Thyroid gland (tissue), 4 donors: ENCODE measurements at regions not wholly inside any gene's neighbourhood (a gene's known extent, or its start where the extent isn't known, plus 50 kb on each side); places are given as distances from the start of the nearest gene placed in this dataset.

ENCODE experiments used
- DNase-seq, 2 donors: peaks; one replicate each; pipeline ENCODE4 v3.0.0-alpha.2; 2019
- H3K27ac ChIP-seq, 3 donors: fragments of 200-600 bp; sonication (generic); 1 replicate in 2 of 3; 2 replicates in 1 of 3; pipeline ENCODE4 v1.5.1; 2016 to 2019; ENCODE audit warnings: mild to moderate bottlenecking in 1 of 3, moderate library complexity in 1 of 3
- H3K27me3 ChIP-seq: fragments of 200-600 bp; sonication (generic); one replicate; pipeline ENCODE4 v1.5.1; 2019
- H3K36me3 ChIP-seq, 2 donors: fragments of 200-600 bp; sonication (generic); one replicate each; pipeline ENCODE4 v1.5.1; 2016 to 2019
- H3K4me1 ChIP-seq, 2 donors: fragments of 200-600 bp; sonication (generic); one replicate each; pipeline ENCODE4 v1.5.1; 2017 to 2019
- H3K4me3 ChIP-seq, 3 donors: fragments of 200-600 bp; sonication (generic); replicated peaks in 1 of 3; 1 replicate in 2 of 3; 2 replicates in 1 of 3; pipeline ENCODE4 v1.5.1; 2016; ENCODE audit warnings: mild to moderate bottlenecking in 1 of 3
- H3K9me3 ChIP-seq: fragments of 200-600 bp; sonication (generic); one replicate; pipeline ENCODE4 v1.5.1; 2017
- CTCF ChIP-seq, 6 experiments: fragments of 200-600 bp in 3 of 6; fragments of 450-650 bp in 3 of 6; sonication (generic) in 3 of 6; IDR thresholded peaks; one replicate each; pipeline ENCODE4 v1.5.1; 2016 to 2019; ENCODE audit warnings: antibody characterized with exemption in 6 of 6, mild to moderate bottlenecking in 2 of 6, inconsistent platforms in 1 of 6, moderate library complexity in 1 of 6
- POLR2A ChIP-seq, 2 donors: fragments of 450-650 bp; IDR thresholded peaks; one replicate each; pipeline ENCODE4 v1.6.1; 2017; ENCODE audit warnings: antibody characterized with exemption in 2 of 2, mild to moderate bottlenecking in 2 of 2, moderate library complexity in 1 of 2
- WGBS, 2 donors: methylation state at CpG; one replicate each; pipeline ENCODE4 v1.1.5; 2017; 5-methylcytosine and 5-hydroxymethylcytosine counted together
- intact Hi-C: fragments of 100-400 bp; cut with DNase I; formaldehyde crosslinking; loops from one replicate; pipeline ENCODE4 v1.15.1; 2023

- Histone ChIP-seq H3K4me3 (no peak overlapping the region), H3K9me3 (no peaks in the 10 kb centered on the region), H3K36me3 (no peaks in the 10 kb centered on the region), H3K27ac (no peak overlapping the region), H3K4me1 (no peaks in the 10 kb centered on the region), H3K27me3 (no peaks in the 10 kb centered on the region)
- 53 to 62% methylated on average over 2 to 3 of the region's 3 CpGs for WGBS, 2 donors
- intact Hi-C loops, result no loop called here
- no peak for DNase-seq
- TF ChIP-seq CTCF (IDR thresholded peaks at IDR 0.05), result no peak
- TF ChIP-seq POLR2A (IDR thresholded peaks at IDR 0.05), result no peak
These were observed 124.5 kb downstream of the KCTD15 start for GRCh38 chr19:33921165-33921564.

GRCh38 chr19:33926306-33926705 lies 129.6 kb downstream of the KCTD15 start:
- WGBS, 2 donors, result 61 to 73% methylated on average over 3 of the region's 3 CpGs
- Histone ChIP-seq H3K9me3 (no peaks in the 10 kb centered on the region), H3K27me3 (no peaks in the 10 kb centered on the region)

GRCh38 chr19:33927789-33928457 lies 131.3 kb downstream of the KCTD15 start:
- Histone ChIP-seq H3K4me3 (no peak overlapping the region), H3K9me3 (no peaks in the 10 kb centered on the region), H3K4me1 (no peaks in the 10 kb centered on the region), H3K27me3 (no peaks in the 10 kb centered on the region), H3K36me3 (no peaks in the 10 kb centered on the region), H3K27ac (no peak overlapping the region)
- intact Hi-C loops, result no loop called here
- TF ChIP-seq CTCF (IDR thresholded peaks at IDR 0.05), result no peak
- DNase-seq, result no peak
- 58 to 59% methylated on average over 5 of the region's 5 CpGs for WGBS, 2 donors

More at GRCh38 chr19:33926306-33926705, 129.6 kb downstream of the KCTD15 start:
- no peak for TF ChIP-seq CTCF (IDR thresholded peaks at IDR 0.05)
- no peak for TF ChIP-seq POLR2A (IDR thresholded peaks at IDR 0.05)
- intact Hi-C loops, result no loop called here
- DNase-seq, result no peak
- Histone ChIP-seq H3K4me1 (no peaks in the 10 kb centered on the region), H3K27ac (no peak overlapping the region), H3K36me3 (no peaks in the 10 kb centered on the region), H3K4me3 (no peak overlapping the region)

GRCh38 chr19:33928458-33928950 lies 131.8 kb downstream of the KCTD15 start:
- WGBS, 2 donors, result 85 to 86% methylated on average over 6 of the region's 6 CpGs

More at GRCh38 chr19:33928458-33928950, 131.8 kb downstream of the KCTD15 start:
- no peak overlapping the region for H3K27ac ChIP-seq
- H3K36me3 ChIP-seq, result no peaks in the 10 kb centered on the region
- no peaks in the 10 kb centered on the region for H3K4me1 ChIP-seq
- no peak for DNase-seq
- no peaks in the 10 kb centered on the region for H3K27me3 ChIP-seq
- TF ChIP-seq POLR2A (IDR thresholded peaks at IDR 0.05), result no peak
- no peak for TF ChIP-seq CTCF (IDR thresholded peaks at IDR 0.05)
- no peak overlapping the region for H3K4me3 ChIP-seq
- intact Hi-C loops, result no loop called here
- no peaks in the 10 kb centered on the region for H3K9me3 ChIP-seq
